ENCODE measurements at regions not wholly inside any gene's neighbourhood (a gene's known extent, or its start where the extent isn't known, plus 50 kb on each side); places are given as distances from the start of the nearest gene placed in this dataset.
"Not testable (repeated sequence)": the region's sequence is repeated elsewhere in the genome, so short reads cannot be mapped to it uniquely, and the experiment has no call there.

DNA sequence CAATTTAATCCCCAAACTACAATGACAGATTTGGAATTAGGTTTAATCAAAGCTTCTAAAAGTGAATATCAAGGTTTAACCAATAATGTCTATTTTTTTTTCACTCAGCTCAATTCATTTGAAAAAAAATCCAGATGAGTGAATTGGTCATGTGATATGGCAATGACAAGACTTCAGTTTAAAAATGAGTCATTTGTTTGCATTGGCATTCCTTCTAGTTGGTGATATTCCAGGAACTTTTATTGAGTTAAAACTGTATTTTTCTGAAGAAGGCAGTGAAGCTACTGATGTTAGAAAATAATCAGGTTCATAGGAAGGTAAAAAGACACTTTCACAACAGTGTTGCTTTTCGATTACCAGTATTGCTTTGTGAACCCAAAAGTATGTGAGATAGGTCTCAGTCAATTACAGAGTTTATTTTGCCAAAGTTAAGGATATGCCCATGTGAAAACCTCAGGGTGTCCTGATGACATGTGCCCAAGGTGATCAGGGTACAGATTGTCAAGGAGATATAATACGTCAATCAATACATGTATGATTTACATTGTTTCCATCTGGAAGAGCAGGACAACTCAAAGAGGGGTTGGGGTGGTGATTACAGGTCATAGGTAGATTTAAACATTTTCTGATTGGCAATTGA lies 1214.9 kb downstream of the GALC start:
- Histone ChIP-seq H3K36me3 (ENCODE audit: insufficient read depth, low read length, poor library complexity, severe bottlenecking) (no peaks in the 10 kb centered on the region), H3K4me3 (ENCODE audit: low read depth, low read length, poor library complexity, severe bottlenecking) (no peak overlapping the region), H3K27me3 (replicated peaks; ENCODE audit: insufficient read depth, low read depth, low read length, poor library complexity) (no peaks in the 10 kb centered on the region), H3K4me1 (ENCODE audit: insufficient read depth, low read length, poor library complexity, severe bottlenecking) (peaks cover 22% of the 10 kb centered on the region), H3K9me3 (ENCODE audit: low read depth, low read length, poor library complexity, severe bottlenecking) (no peaks in the 10 kb centered on the region), H3K27ac (ENCODE audit: low read depth, low read length, poor library complexity, severe bottlenecking) (no peak overlapping the region)
- intact Hi-C loops (cut with micrococcal nuclease; ENCODE audit: unreplicated experiment) = no loop called here
- no peak for TF ChIP-seq EZH2 (IDR thresholded peaks at IDR 0.05; ENCODE audit: borderline replicate concordance, low read depth, low read length, poor library complexity, severe bottlenecking)
- TF ChIP-seq, protein P1, sequence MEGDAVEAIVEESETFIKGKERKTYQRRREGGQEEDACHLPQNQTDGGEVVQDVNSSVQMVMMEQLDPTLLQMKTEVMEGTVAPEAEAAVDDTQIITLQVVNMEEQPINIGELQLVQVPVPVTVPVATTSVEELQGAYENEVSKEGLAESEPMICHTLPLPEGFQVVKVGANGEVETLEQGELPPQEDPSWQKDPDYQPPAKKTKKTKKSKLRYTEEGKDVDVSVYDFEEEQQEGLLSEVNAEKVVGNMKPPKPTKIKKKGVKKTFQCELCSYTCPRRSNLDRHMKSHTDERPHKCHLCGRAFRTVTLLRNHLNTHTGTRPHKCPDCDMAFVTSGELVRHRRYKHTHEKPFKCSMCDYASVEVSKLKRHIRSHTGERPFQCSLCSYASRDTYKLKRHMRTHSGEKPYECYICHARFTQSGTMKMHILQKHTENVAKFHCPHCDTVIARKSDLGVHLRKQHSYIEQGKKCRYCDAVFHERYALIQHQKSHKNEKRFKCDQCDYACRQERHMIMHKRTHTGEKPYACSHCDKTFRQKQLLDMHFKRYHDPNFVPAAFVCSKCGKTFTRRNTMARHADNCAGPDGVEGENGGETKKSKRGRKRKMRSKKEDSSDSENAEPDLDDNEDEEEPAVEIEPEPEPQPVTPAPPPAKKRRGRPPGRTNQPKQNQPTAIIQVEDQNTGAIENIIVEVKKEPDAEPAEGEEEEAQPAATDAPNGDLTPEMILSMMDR (conservative IDR thresholded peaks at IDR 0.05; ENCODE audit: low read depth, low read length) = no peak
- DNase-seq (ENCODE audit: low spot score) = no peak
- ChIA-PET POLR2A (ENCODE audit: low non-redundant PET) (no interaction called here), CTCF (no interaction called here)
- BruUV-seq (replicated peaks) = no TSS peak

DNA sequence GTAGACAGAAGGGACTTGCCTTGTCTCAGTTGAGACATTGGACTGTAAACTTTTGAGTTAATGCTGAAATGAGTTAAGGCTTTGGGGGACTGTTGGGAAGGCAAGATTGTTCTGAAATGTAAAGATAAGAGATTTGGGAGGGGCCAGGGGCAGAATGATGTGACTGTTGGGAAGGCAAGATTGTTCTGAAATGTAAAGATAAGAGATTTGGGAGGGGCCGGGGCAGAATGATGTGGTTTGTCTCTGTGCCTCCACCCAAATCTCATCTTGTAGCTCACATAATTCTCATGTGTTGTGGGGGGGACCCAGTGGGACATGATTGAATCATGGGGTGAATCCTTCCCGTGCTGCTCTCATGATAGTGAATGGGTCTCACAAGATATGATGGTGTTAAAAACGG lies 1217.1 kb downstream of the GALC start:
- H3K36me3 ChIP-seq (ENCODE audit: insufficient read depth, low read length, poor library complexity, severe bottlenecking); DNase-seq (ENCODE audit: low spot score); intact Hi-C loops (cut with micrococcal nuclease; ENCODE audit: unreplicated experiment); BruUV-seq (replicated peaks); H3K9me3 ChIP-seq (ENCODE audit: low read depth, low read length, poor library complexity, severe bottlenecking); H3K27me3 ChIP-seq (replicated peaks; ENCODE audit: insufficient read depth, low read depth, low read length, poor library complexity); H3K27ac ChIP-seq (ENCODE audit: low read depth, low read length, poor library complexity, severe bottlenecking); H3K4me3 ChIP-seq (ENCODE audit: low read depth, low read length, poor library complexity, severe bottlenecking); POLR2A ChIA-PET (ENCODE audit: low non-redundant PET); CTCF ChIA-PET: not testable (repeated sequence)
- H3K4me1 ChIP-seq (ENCODE audit: insufficient read depth, low read length, poor library complexity, severe bottlenecking) = peaks cover 14% of the 10 kb centered on the region

DNA sequence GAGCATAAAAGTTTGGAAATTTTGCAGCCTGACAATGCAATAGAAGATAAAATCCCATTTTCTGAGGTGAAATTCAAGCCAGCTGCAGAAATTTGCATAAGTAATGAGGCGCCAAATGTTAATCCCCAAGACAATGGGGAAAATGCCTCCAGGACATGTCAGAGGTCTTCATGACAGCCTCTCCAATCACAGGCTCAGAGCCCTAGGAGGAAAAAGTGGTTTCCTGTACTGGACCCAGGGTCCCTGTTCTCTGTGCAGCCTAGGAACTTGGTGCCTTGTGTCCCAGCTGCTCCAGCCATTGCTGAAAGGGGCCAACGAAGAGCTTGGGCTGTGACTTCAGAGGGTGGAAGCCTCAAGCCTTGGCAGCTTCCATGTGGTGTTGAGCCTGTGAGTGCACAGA lies 1218.1 kb downstream of the GALC start:
- H3K36me3 ChIP-seq (ENCODE audit: insufficient read depth, low read length, poor library complexity, severe bottlenecking) = no peaks in the 10 kb centered on the region
- ChIA-PET POLR2A (ENCODE audit: low non-redundant PET) (no interaction called here), CTCF (no interaction called here)
- H3K27ac ChIP-seq (ENCODE audit: low read depth, low read length, poor library complexity, severe bottlenecking) = no peak overlapping the region
- no peaks in the 10 kb centered on the region for H3K27me3 ChIP-seq (replicated peaks; ENCODE audit: insufficient read depth, low read depth, low read length, poor library complexity)
- no TSS peak for BruUV-seq (replicated peaks)
- no peak overlapping the region for H3K4me3 ChIP-seq (ENCODE audit: low read depth, low read length, poor library complexity, severe bottlenecking)
- intact Hi-C loops (cut with micrococcal nuclease; ENCODE audit: unreplicated experiment) = no loop called here
- peak; percentile 16 for DNase-seq (ENCODE audit: low spot score)
- TF ChIP-seq, protein P1 (conservative IDR thresholded peaks at IDR 0.05; ENCODE audit: low read depth, low read length) = no peak
- TF ChIP-seq EZH2 (IDR thresholded peaks at IDR 0.05; ENCODE audit: borderline replicate concordance, low read depth, low read length, poor library complexity, severe bottlenecking) = no peak
- no peaks in the 10 kb centered on the region for H3K9me3 ChIP-seq (ENCODE audit: low read depth, low read length, poor library complexity, severe bottlenecking)
- H3K4me1 ChIP-seq (ENCODE audit: insufficient read depth, low read length, poor library complexity, severe bottlenecking) = peaks cover 6% of the 10 kb centered on the region

DNA sequence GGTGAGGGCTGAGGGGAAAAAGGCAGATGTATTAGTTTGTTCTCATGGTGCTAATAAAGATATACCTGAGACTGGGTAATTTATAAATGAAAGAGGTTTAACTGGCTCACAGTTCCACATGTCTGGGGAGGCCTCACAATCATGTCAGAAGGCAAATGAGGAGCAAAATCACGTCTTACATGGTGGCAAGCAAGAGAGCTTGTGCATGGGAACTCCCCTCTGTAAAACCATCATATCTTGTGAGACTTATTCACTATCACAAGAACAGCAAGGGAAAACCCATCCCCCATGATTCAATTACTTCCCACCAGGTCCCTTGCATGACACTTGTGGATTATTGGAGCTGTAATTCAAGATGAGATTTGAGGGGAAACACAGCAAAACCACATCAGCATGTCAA lies 1220.9 kb downstream of the GALC start:
- Histone ChIP-seq H3K36me3 (ENCODE audit: insufficient read depth, low read length, poor library complexity, severe bottlenecking) (no peaks in the 10 kb centered on the region), H3K27me3 (replicated peaks; ENCODE audit: insufficient read depth, low read depth, low read length, poor library complexity) (no peaks in the 10 kb centered on the region), H3K9me3 (ENCODE audit: low read depth, low read length, poor library complexity, severe bottlenecking) (no peaks in the 10 kb centered on the region), H3K27ac (ENCODE audit: low read depth, low read length, poor library complexity, severe bottlenecking) (no peak overlapping the region), H3K4me3 (ENCODE audit: low read depth, low read length, poor library complexity, severe bottlenecking) (no peak overlapping the region), H3K4me1 (ENCODE audit: insufficient read depth, low read length, poor library complexity, severe bottlenecking) (peaks cover 6% of the 10 kb centered on the region)
- intact Hi-C loops (cut with micrococcal nuclease; ENCODE audit: unreplicated experiment) = no loop called here
- no TSS peak for BruUV-seq (replicated peaks)
- POLR2A ChIA-PET (ENCODE audit: low non-redundant PET) = no interaction called here
- CTCF ChIA-PET = no interaction called here
- TF ChIP-seq, protein P1 (conservative IDR thresholded peaks at IDR 0.05; ENCODE audit: low read depth, low read length) = no peak
- no peak for TF ChIP-seq EZH2 (IDR thresholded peaks at IDR 0.05; ENCODE audit: borderline replicate concordance, low read depth, low read length, poor library complexity, severe bottlenecking)
- no peak for DNase-seq (ENCODE audit: low spot score)
